CD4-positive, CD25-positive, alpha-beta regulatory T cell (primary cell): ENCODE measurements at regions not wholly inside any gene's neighbourhood (a gene's known extent, or its start where the extent isn't known, plus 50 kb on each side); places are given as distances from the start of the nearest gene placed in this dataset.
A peak's percentile ranks its signal among the peaks of the same experiment; 100 is the strongest.

ENCODE experiments used
- ATAC-seq, 2 donors: fragments of 150-1000 bp; cut with Tn5 transposase; one replicate each; pipeline ENCODE4 v1.10.0; 2021; ENCODE audit warnings: low read depth in 2 of 2, moderate number of reproducible peaks in 2 of 2, moderate library complexity in 1 of 2
- DNase-seq, 3 donors: peaks; one replicate each; pipeline versions ENCODE4 v3.0.0 to v3.0.0-alpha.2; 2012 to 2022; ENCODE audit warnings: mixed read lengths in 1 of 3
- H3K27ac ChIP-seq: one replicate; pipeline ENCODE4 v1.7.0; 2013; ENCODE audit warnings: mild to moderate bottlenecking, low read length; ENCODE audit not compliant: insufficient read depth, poor library complexity, severe bottlenecking
- H3K27me3 ChIP-seq: one replicate; pipeline ENCODE4 v1.7.0; 2013; ENCODE audit warnings: low read length; ENCODE audit not compliant: control insufficient read depth, insufficient read depth
- H3K36me3 ChIP-seq: one replicate; pipeline ENCODE4 v1.7.0; 2013; ENCODE audit warnings: mild to moderate bottlenecking, low read length, moderate library complexity; ENCODE audit not compliant: control insufficient read depth, insufficient read depth
- H3K4me1 ChIP-seq: 2 replicates; pipeline ENCODE4 v1.7.0; 2013; ENCODE audit warnings: mild to moderate bottlenecking, low read length; ENCODE audit not compliant: insufficient read depth, control insufficient read depth, poor library complexity, severe bottlenecking
- H3K4me3 ChIP-seq: one replicate; pipeline ENCODE4 v1.7.0; 2013; ENCODE audit warnings: low read depth, mild to moderate bottlenecking, low read length, moderate library complexity
- H3K9me3 ChIP-seq, 2 experiments: 1 replicate in 1 of 2; 2 replicates in 1 of 2; pipeline ENCODE4 v1.7.0; 2013; ENCODE audit warnings: low read length in 2 of 2, mild to moderate bottlenecking in 1 of 2, moderate library complexity in 1 of 2; ENCODE audit not compliant: control insufficient read depth in 2 of 2
- H3K27ac Mint-ChIP-seq, 3 donors: one replicate each; pipeline ENCODE4 v1.8.0; 2020 to 2022; ENCODE audit warnings: mild to moderate bottlenecking in 3 of 3, mixed read lengths in 3 of 3, moderate library complexity in 2 of 3
- H3K27me3 Mint-ChIP-seq: one replicate; pipeline ENCODE4 v1.8.0; 2022; ENCODE audit warnings: mild to moderate bottlenecking, mixed read lengths
- H3K36me3 Mint-ChIP-seq: one replicate; pipeline ENCODE4 v1.8.0; 2020; ENCODE audit warnings: mixed read lengths
- H3K4me1 Mint-ChIP-seq, 4 donors: one replicate each; pipeline ENCODE4 v1.8.0; 2020 to 2022; ENCODE audit warnings: mixed read lengths in 4 of 4, mild to moderate bottlenecking in 1 of 4
- H3K4me3 Mint-ChIP-seq, 4 donors: one replicate each; pipeline ENCODE4 v1.8.0; 2020 to 2022; ENCODE audit warnings: mild to moderate bottlenecking in 4 of 4, mixed read lengths in 4 of 4, moderate library complexity in 3 of 4
- H3K9me3 Mint-ChIP-seq, 7 donors: one replicate each; pipeline ENCODE4 v1.8.0; 2020 to 2022; ENCODE audit warnings: mixed read lengths in 7 of 7, mild to moderate bottlenecking in 3 of 7, moderate library complexity in 2 of 7

DNA sequence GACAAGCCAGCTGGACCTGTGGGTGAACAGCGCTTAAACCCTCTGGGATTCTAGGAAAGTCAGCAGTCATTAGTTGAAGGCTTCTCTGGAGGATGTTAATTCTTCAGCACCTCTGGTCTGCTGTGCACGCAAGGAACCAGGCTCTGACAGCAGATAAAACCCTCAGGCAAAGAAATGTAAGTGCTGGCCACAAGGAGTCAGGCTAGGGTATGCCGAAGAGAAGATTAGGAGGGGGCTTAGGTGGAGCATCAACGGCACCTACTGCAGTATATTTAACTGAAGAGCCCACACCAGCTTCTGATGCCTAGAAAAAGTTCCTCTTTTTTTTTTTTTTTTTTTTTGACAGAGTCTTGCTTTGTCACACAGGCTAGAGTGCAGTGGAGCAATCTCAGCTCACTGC is 304.2 kb upstream of the MC4R start:
- ATAC-seq (no peak), DNase-seq (no peak)
- Histone ChIP-seq H3K27me3 (no peaks in the 10 kb centered on the region), H3K9me3 (no peaks in the 10 kb centered on the region), H3K4me1 (no peaks in the 10 kb centered on the region), H3K36me3 (no peaks in the 10 kb centered on the region), H3K27ac (no peak overlapping the region), H3K4me3 (no peak overlapping the region)
- H3K27ac Mint-ChIP-seq: no peak overlapping the region
- H3K4me1 Mint-ChIP-seq: no peaks in the 10 kb centered on the region
- H3K4me3 Mint-ChIP-seq: no peak overlapping the region
- H3K27me3 Mint-ChIP-seq: no peaks in the 10 kb centered on the region
- peaks cover 0 to 4% (median 0%) of the 10 kb centered on the region in 7 donors for H3K9me3 Mint-ChIP-seq
- H3K36me3 Mint-ChIP-seq: no peaks in the 10 kb centered on the region

DNA sequence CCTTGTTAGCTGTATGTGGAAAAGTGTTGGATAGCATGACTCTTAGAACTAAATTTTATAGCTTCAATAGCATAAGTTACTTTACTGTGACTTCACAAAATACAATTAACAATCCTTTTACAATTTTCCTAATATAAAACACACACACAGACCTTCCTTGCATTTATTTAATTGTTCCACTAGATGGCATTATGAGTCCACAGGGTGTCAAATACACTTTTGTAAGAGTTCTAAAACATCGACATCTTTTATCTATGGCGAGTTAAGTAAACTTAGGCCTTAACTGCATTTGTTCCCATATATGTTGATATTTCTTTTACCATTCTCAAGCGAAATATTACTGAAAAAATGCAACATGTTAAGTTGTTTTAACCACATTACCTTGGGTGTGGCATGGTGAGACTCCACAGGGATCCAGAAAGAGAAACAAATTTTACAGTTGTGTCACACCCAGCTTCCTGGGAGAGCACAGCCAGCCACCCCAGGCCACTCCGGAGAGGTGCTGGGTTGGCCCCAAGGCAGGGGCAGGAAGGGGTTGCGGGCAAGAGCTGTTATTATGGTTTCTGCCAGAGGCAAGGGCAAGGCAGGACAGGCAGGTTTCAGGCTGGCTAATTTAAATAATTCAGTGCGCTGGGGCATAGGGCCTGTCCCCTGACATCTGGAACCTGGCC is 312.4 kb upstream of the MC4R start:
- no peaks in the 10 kb centered on the region for H3K9me3 ChIP-seq

DNA sequence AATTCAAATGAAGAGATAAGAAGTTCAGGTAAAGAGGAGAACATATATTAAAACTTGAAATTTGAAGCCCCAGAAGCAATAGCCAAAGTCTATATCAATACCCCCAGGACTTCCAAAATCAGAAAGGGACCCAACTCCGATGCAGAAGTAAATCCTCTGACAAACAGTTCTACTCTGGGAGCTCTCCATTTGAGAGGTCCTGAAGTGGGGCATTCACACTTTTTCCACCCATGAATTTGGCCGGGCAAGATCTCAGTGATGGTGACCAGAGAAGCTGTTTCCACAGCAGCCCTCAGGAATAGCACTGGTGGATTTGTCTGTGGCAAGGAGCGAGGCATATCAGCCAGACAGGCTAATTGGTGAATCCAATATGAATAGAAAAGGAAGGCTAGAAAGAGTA is 313.6 kb upstream of the MC4R start:
- ATAC-seq (no peak), DNase-seq (no peak)
- Mint-ChIP-seq H3K27me3 (no peaks in the 10 kb centered on the region), H3K36me3 (no peaks in the 10 kb centered on the region), H3K4me3 (no peak overlapping the region), H3K9me3 (peaks cover 0 to 2% (median 0%) of the 10 kb centered on the region in 7 donors), H3K4me1 (no peaks in the 10 kb centered on the region), H3K27ac (no peak overlapping the region)
- no peaks in the 10 kb centered on the region for H3K9me3 ChIP-seq
- H3K4me1 ChIP-seq: no peaks in the 10 kb centered on the region
- H3K27ac ChIP-seq: no peak overlapping the region
- no peaks in the 10 kb centered on the region for H3K27me3 ChIP-seq
- no peak overlapping the region for H3K4me3 ChIP-seq
- no peaks in the 10 kb centered on the region for H3K36me3 ChIP-seq

More for the DNA sequence above, 312.4 kb upstream of the MC4R start:
- DNase-seq: no peak
- Mint-ChIP-seq H3K4me1 (no peaks in the 10 kb centered on the region), H3K4me3 (no peak overlapping the region), H3K9me3 (peaks cover 0 to 2% (median 0%) of the 10 kb centered on the region in 7 donors), H3K36me3 (no peaks in the 10 kb centered on the region), H3K27me3 (no peaks in the 10 kb centered on the region), H3K27ac (no peak overlapping the region)
- Histone ChIP-seq H3K27me3 (no peaks in the 10 kb centered on the region), H3K27ac (no peak overlapping the region), H3K36me3 (no peaks in the 10 kb centered on the region), H3K4me3 (no peak overlapping the region), H3K4me1 (no peaks in the 10 kb centered on the region)
- no peak for ATAC-seq

DNA sequence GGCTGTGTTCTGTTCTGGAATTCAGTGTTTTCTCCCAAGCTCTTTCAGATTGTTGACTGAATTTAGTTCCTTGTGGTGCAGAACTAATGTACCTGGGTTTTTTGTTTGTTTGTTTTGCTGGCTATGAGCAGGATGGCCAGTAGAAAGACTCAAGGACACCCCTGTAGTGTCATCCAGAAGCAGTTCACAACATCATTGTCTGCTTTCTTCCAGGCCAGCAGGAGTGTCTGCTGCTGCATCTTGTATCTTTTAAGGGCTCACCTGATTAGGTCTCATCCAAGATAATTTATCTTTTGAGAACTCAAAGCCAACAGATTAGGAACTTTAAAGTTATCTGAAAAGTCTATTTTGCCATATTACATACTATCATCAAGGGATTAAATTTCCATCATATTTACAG is 318.5 kb upstream of the MC4R start:
- no peaks in the 10 kb centered on the region for H3K9me3 ChIP-seq
- H3K36me3 ChIP-seq: no peaks in the 10 kb centered on the region
- H3K27me3 Mint-ChIP-seq: no peaks in the 10 kb centered on the region
- H3K27ac Mint-ChIP-seq: no peak overlapping the region
- no peak overlapping the region for H3K27ac ChIP-seq
- ATAC-seq: no peak
- H3K9me3 Mint-ChIP-seq: peaks cover 0 to 5% (median 0%) of the 10 kb centered on the region in 7 donors
- no peaks in the 10 kb centered on the region for H3K4me1 ChIP-seq
- no peak overlapping the region for H3K4me3 ChIP-seq
- no peaks in the 10 kb centered on the region for H3K27me3 ChIP-seq
- no peak overlapping the region for H3K4me3 Mint-ChIP-seq
- no peak for DNase-seq
- no peaks in the 10 kb centered on the region for H3K4me1 Mint-ChIP-seq
- no peaks in the 10 kb centered on the region for H3K36me3 Mint-ChIP-seq

DNA sequence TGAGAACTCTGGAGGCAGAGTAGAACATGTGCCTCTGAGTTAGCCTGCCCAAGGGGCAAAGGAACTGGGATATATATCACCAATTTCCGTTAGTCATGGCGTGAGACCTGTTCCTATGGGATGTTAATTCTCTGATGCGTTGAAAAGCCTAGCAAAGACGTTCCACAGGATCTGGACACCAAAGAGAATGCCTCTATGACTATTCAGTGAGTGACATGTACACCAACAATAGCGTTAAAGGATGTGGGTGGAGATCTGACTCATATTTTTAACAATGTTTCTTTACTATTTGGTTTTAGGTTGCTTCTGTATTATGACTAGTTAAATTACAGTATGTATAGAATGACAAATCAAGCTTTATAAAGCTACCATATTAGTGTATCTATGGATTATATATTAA is 320.9 kb upstream of the MC4R start:
- Histone ChIP-seq H3K36me3 (no peaks in the 10 kb centered on the region), H3K27ac (no peak overlapping the region), H3K27me3 (no peaks in the 10 kb centered on the region), H3K9me3 (no peaks in the 10 kb centered on the region), H3K4me1 (no peaks in the 10 kb centered on the region), H3K4me3 (no peak overlapping the region)
- no peaks in the 10 kb centered on the region for H3K4me1 Mint-ChIP-seq
- no peaks in the 10 kb centered on the region for H3K36me3 Mint-ChIP-seq
- H3K4me3 Mint-ChIP-seq: no peak overlapping the region
- H3K27me3 Mint-ChIP-seq: no peaks in the 10 kb centered on the region
- no peak for DNase-seq
- ATAC-seq: no peak
- no peak overlapping the region for H3K27ac Mint-ChIP-seq
- H3K9me3 Mint-ChIP-seq: peaks cover 0 to 5% (median 0%) of the 10 kb centered on the region in 7 donors

DNA sequence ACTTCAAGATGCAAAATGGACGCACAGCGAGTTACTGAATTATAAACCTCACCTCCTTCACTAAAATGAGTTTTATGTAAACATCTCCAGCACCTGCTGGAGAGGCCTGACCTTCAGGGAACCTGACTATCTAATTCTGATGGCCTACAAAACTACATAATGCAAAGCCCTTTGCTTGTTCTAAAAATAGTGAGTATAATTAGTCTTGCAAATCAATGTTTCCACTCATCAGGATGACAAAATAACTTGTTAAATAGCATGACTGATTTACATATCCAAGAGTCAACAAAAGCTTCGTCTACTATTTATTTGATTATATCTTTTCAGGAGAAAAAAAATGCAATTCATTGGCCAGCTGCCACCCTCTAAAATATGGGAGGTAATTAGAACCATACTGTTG is 326.3 kb upstream of the MC4R start:
- DNase-seq: no peak
- no peaks in the 10 kb centered on the region for H3K27me3 Mint-ChIP-seq
- peak overlapping the region in 1 of 4 donors; percentile 65 for H3K4me3 Mint-ChIP-seq

DNA sequence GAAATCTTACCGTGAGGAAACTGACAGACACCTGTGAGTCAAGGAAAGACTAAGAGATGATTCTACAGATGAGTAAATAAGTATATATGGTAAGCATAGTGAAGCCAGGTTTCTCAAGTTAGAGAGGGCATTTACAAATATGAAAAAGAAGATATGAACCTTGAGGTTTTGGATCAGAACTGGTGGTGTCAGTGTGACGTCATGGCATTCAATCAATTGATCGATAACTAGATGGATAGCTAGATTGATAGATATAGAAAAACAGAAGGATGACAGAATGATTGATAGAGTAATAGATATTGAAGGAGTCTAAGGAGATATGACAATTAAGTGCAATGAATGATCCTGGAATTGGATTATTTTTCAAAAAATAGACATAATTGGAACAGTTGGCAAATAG is 350.2 kb upstream of the MC4R start:
- no peaks in the 10 kb centered on the region for H3K4me1 Mint-ChIP-seq
- Histone ChIP-seq H3K27ac (no peak overlapping the region), H3K4me1 (no peaks in the 10 kb centered on the region), H3K4me3 (no peak overlapping the region), H3K36me3 (no peaks in the 10 kb centered on the region), H3K9me3 (no peaks in the 10 kb centered on the region), H3K27me3 (no peaks in the 10 kb centered on the region)
- no peak overlapping the region for H3K4me3 Mint-ChIP-seq
- DNase-seq (no peak), ATAC-seq (no peak)
- H3K27me3 Mint-ChIP-seq: no peaks in the 10 kb centered on the region
- no peak overlapping the region for H3K27ac Mint-ChIP-seq
- no peaks in the 10 kb centered on the region for H3K36me3 Mint-ChIP-seq
- H3K9me3 Mint-ChIP-seq: peaks cover 0 to 23% (median 8%) of the 10 kb centered on the region in 7 donors

More for the DNA sequence above, 326.3 kb upstream of the MC4R start:
- no peak overlapping the region for H3K27ac ChIP-seq
- no peak overlapping the region for H3K27ac Mint-ChIP-seq
- H3K36me3 ChIP-seq: no peaks in the 10 kb centered on the region
- H3K4me1 Mint-ChIP-seq: no peaks in the 10 kb centered on the region
- H3K4me1 ChIP-seq: no peaks in the 10 kb centered on the region
- no peaks in the 10 kb centered on the region for H3K27me3 ChIP-seq
- H3K9me3 Mint-ChIP-seq: peaks cover 0 to 9% (median 0%) of the 10 kb centered on the region in 7 donors
- H3K36me3 Mint-ChIP-seq: no peaks in the 10 kb centered on the region
- H3K9me3 ChIP-seq: no peaks in the 10 kb centered on the region
- ATAC-seq: no peak
- H3K4me3 ChIP-seq: no peak overlapping the region

DNA sequence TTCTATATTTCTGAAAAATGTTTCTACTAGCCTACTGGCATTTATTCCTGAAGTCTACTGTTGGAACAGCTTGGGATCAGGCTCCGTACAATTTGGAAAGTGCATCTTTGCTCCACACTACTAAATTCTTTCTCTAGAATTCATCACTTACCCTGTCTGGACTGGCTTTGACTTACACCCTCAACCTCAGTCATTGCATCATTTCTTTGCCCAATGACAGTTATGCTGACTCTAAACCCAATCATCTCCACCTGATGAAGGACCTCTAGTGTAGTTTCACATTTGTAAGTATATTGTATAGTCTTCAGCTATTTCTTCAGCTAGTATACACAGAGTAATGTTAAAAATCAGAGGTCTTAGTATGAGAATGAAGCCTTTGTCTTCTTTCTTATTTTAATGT is 359.6 kb upstream of the MC4R start:
- ATAC-seq (no peak), DNase-seq (no peak)
- no peaks in the 10 kb centered on the region for H3K27me3 Mint-ChIP-seq
- H3K36me3 Mint-ChIP-seq: no peaks in the 10 kb centered on the region
- no peaks in the 10 kb centered on the region for H3K4me1 ChIP-seq
- H3K4me1 Mint-ChIP-seq: no peaks in the 10 kb centered on the region
- H3K9me3 ChIP-seq: peaks cover 0 to 2% of the 10 kb centered on the region in 2 experiments
- H3K27me3 ChIP-seq: no peaks in the 10 kb centered on the region
- no peak overlapping the region for H3K4me3 ChIP-seq
- peaks cover 0 to 18% (median 3%) of the 10 kb centered on the region in 7 donors for H3K9me3 Mint-ChIP-seq
- H3K27ac Mint-ChIP-seq: no peak overlapping the region
- no peak overlapping the region for H3K4me3 Mint-ChIP-seq
- H3K27ac ChIP-seq: no peak overlapping the region
- H3K36me3 ChIP-seq: no peaks in the 10 kb centered on the region
